Activated CD4-positive, alpha-beta memory T cell treated with anti-CD3 and anti-CD28 coated beads for 36 hours (primary cell): ENCODE measurements at regions not wholly inside any gene's neighbourhood (a gene's known extent, or its start where the extent isn't known, plus 50 kb on each side); places are given as distances from the start of the nearest gene placed in this dataset.

Source experiments
- CTCF ChIA-PET: fragments of 350-600 bp; sonication (Branson Sonifier 250); formaldehyde crosslinking; loops from one replicate; lab custom pipeline; 2021; ENCODE audit warnings: antibody characterized with exemption, inconsistent platforms; lab: Charles Lee
- POLR2A ChIA-PET: fragments of 350-600 bp; sonication (Branson Sonifier 250); formaldehyde crosslinking; loops from one replicate; lab custom pipeline; 2021; ENCODE audit warnings: antibody characterized with exemption; lab: Charles Lee
- DNase-seq: peaks from one replicate; pipeline ENCODE4 v3.0.0-alpha.2; 2020
- H3K27ac Mint-ChIP-seq: one replicate; pipeline ENCODE4 v1.8.0; 2021; ENCODE audit warnings: mixed read lengths
- H3K27me3 Mint-ChIP-seq: one replicate; pipeline ENCODE4 v1.8.0; 2021; ENCODE audit warnings: mixed read lengths
- H3K36me3 Mint-ChIP-seq: one replicate; pipeline ENCODE4 v1.8.0; 2021; ENCODE audit warnings: mixed read lengths
- H3K4me1 Mint-ChIP-seq: one replicate; pipeline ENCODE4 v1.8.0; 2021; ENCODE audit warnings: low read depth, mixed read lengths
- H3K4me3 Mint-ChIP-seq: one replicate; pipeline ENCODE4 v1.8.0; 2021; ENCODE audit warnings: mild to moderate bottlenecking, mixed read lengths
- H3K9me3 Mint-ChIP-seq: one replicate; pipeline ENCODE4 v1.8.0; 2021; ENCODE audit warnings: mixed read lengths
- intact Hi-C: fragments of 100-400 bp; cut with micrococcal nuclease; formaldehyde crosslinking; loops from one replicate; pipeline ENCODE4 v1.15.1; 2023

GRCh38 chr4:108567831-108568230 is 52.5 kb upstream of the RPL34 start:
- DNase-seq, result no peak
- H3K4me1 Mint-ChIP-seq, result peaks cover 7% of the 10 kb centered on the region
- H3K4me3 Mint-ChIP-seq, result no peak overlapping the region
- POLR2A ChIA-PET, result no interaction called here
- intact Hi-C loops, result no loop called here
- H3K36me3 Mint-ChIP-seq, result no peaks in the 10 kb centered on the region
- H3K27me3 Mint-ChIP-seq, result no peaks in the 10 kb centered on the region
- no peaks in the 10 kb centered on the region for H3K9me3 Mint-ChIP-seq
- no peak overlapping the region for H3K27ac Mint-ChIP-seq
- CTCF ChIA-PET, result interaction anchor here (0.6 to 1.4 kb wide), 2 partner anchors 118 to 538 kb away, joined by 3 to 4 read pairs; no protein-coding TSS in a partner anchor

GRCh38 chr4:108561116-108561515 is 59.3 kb upstream of the RPL34 start:
- no peaks in the 10 kb centered on the region for H3K27me3 Mint-ChIP-seq
- no peaks in the 10 kb centered on the region for H3K9me3 Mint-ChIP-seq
- H3K27ac Mint-ChIP-seq, result no peak overlapping the region
- intact Hi-C loops, result no loop called here
- CTCF ChIA-PET, result interaction anchor here (3.6 kb wide), 1 partner anchor 12 kb away, joined by 12 read pairs; no protein-coding TSS in a partner anchor
- H3K4me1 Mint-ChIP-seq, result no peaks in the 10 kb centered on the region
- H3K4me3 Mint-ChIP-seq, result no peak overlapping the region
- H3K36me3 Mint-ChIP-seq, result no peaks in the 10 kb centered on the region
- POLR2A ChIA-PET, result no interaction called here
- no peak for DNase-seq

- POLR2A ChIA-PET, result no interaction called here
- no peak for DNase-seq
- Mint-ChIP-seq H3K4me3 (no peak overlapping the region), H3K9me3 (no peaks in the 10 kb centered on the region), H3K4me1 (no peaks in the 10 kb centered on the region), H3K27me3 (no peaks in the 10 kb centered on the region), H3K36me3 (no peaks in the 10 kb centered on the region), H3K27ac (no peak overlapping the region)
- intact Hi-C loops, result no loop called here
- CTCF ChIA-PET, result interaction anchor here (0.9 to 3.6 kb wide), 2 partner anchors 10 to 12 kb away, joined by 3 to 12 read pairs; no protein-coding TSS in a partner anchor
These were observed 59.8 kb upstream of the RPL34 start for GRCh38 chr4:108560616-108561015.

GRCh38 chr4:108559911-108560310 is 60.5 kb upstream of the RPL34 start:
- H3K9me3 Mint-ChIP-seq, result no peaks in the 10 kb centered on the region
- POLR2A ChIA-PET, result no interaction called here
- H3K4me1 Mint-ChIP-seq, result no peaks in the 10 kb centered on the region
- no peaks in the 10 kb centered on the region for H3K27me3 Mint-ChIP-seq
- intact Hi-C loops, result no loop called here
- no peak for DNase-seq
- no peak overlapping the region for H3K4me3 Mint-ChIP-seq
- CTCF ChIA-PET, result interaction anchor here (0.9 kb wide), 2 partner anchors 11 to 541 kb away, joined by 3 read pairs; no protein-coding TSS in a partner anchor
- H3K27ac Mint-ChIP-seq, result no peak overlapping the region
- H3K36me3 Mint-ChIP-seq, result no peaks in the 10 kb centered on the region

- no peaks in the 10 kb centered on the region for H3K36me3 Mint-ChIP-seq
- ChIA-PET POLR2A (no interaction called here), CTCF (interaction anchor here (0.7 to 0.9 kb wide), 2 partner anchors 26 to 540 kb away, joined by 3 to 4 read pairs; no protein-coding TSS in a partner anchor)
- H3K9me3 Mint-ChIP-seq, result no peaks in the 10 kb centered on the region
- no peaks in the 10 kb centered on the region for H3K27me3 Mint-ChIP-seq
- no peak overlapping the region for H3K27ac Mint-ChIP-seq
- no peak for DNase-seq
- no peak overlapping the region for H3K4me3 Mint-ChIP-seq
- no peaks in the 10 kb centered on the region for H3K4me1 Mint-ChIP-seq
- intact Hi-C loops, result no loop called here
These were observed 61.1 kb upstream of the RPL34 start for GRCh38 chr4:108559068-108559793.

GRCh38 chr4:108556588-108557200 is 63.7 kb upstream of the RPL34 start:
- POLR2A ChIA-PET, result no interaction called here
- no peaks in the 10 kb centered on the region for H3K9me3 Mint-ChIP-seq
- intact Hi-C loops, result no loop called here
- no peaks in the 10 kb centered on the region for H3K4me1 Mint-ChIP-seq
- CTCF ChIA-PET, result no interaction called here
- no peak overlapping the region for H3K4me3 Mint-ChIP-seq
- no peaks in the 10 kb centered on the region for H3K27me3 Mint-ChIP-seq
- H3K27ac Mint-ChIP-seq, result no peak overlapping the region
- no peak for DNase-seq
- H3K36me3 Mint-ChIP-seq, result no peaks in the 10 kb centered on the region

- Mint-ChIP-seq H3K4me3 (no peak overlapping the region), H3K27me3 (no peaks in the 10 kb centered on the region), H3K9me3 (no peaks in the 10 kb centered on the region), H3K4me1 (no peaks in the 10 kb centered on the region), H3K27ac (no peak overlapping the region), H3K36me3 (no peaks in the 10 kb centered on the region)
- no peak for DNase-seq
- ChIA-PET POLR2A (no interaction called here), CTCF (interaction anchor here (0.6 kb wide), 1 partner anchor 1422 kb away, joined by 3 read pairs; no protein-coding TSS in a partner anchor)
- intact Hi-C loops, result no loop called here
These were observed 64.2 kb upstream of the RPL34 start for GRCh38 chr4:108556166-108556565.

- no peak overlapping the region for H3K27ac Mint-ChIP-seq
- H3K27me3 Mint-ChIP-seq, result no peaks in the 10 kb centered on the region
- ChIA-PET POLR2A (no interaction called here), CTCF (interaction anchor here (0.6 kb wide), 2 partner anchors 17 to 1422 kb away, joined by 3 read pairs; no protein-coding TSS in a partner anchor)
- H3K4me1 Mint-ChIP-seq, result no peaks in the 10 kb centered on the region
- H3K9me3 Mint-ChIP-seq, result no peaks in the 10 kb centered on the region
- DNase-seq, result no peak
- intact Hi-C loops, result no loop called here
- no peak overlapping the region for H3K4me3 Mint-ChIP-seq
- no peaks in the 10 kb centered on the region for H3K36me3 Mint-ChIP-seq
These were observed 64.7 kb upstream of the RPL34 start for GRCh38 chr4:108555701-108556100.

GRCh38 chr4:108547682-108548081 is 72.7 kb upstream of the RPL34 start:
- no peak overlapping the region for H3K4me3 Mint-ChIP-seq
- DNase-seq, result no peak
- H3K9me3 Mint-ChIP-seq, result peaks cover 24% of the 10 kb centered on the region
- CTCF ChIA-PET, result no interaction called here
- intact Hi-C loops, result no loop called here
- no peaks in the 10 kb centered on the region for H3K4me1 Mint-ChIP-seq
- no peaks in the 10 kb centered on the region for H3K27me3 Mint-ChIP-seq
- no peak overlapping the region for H3K27ac Mint-ChIP-seq
- POLR2A ChIA-PET, result no interaction called here
- H3K36me3 Mint-ChIP-seq, result peaks cover 14% of the 10 kb centered on the region

GRCh38 chr4:108546728-108547127 is 73.6 kb upstream of the RPL34 start:
- H3K9me3 Mint-ChIP-seq, result peaks cover 24% of the 10 kb centered on the region
- H3K4me1 Mint-ChIP-seq, result no peaks in the 10 kb centered on the region
- H3K4me3 Mint-ChIP-seq, result no peak overlapping the region
- CTCF ChIA-PET, result no interaction called here
- POLR2A ChIA-PET, result no interaction called here
- H3K27me3 Mint-ChIP-seq, result no peaks in the 10 kb centered on the region
- DNase-seq, result no peak
- intact Hi-C loops, result no loop called here
- H3K27ac Mint-ChIP-seq, result no peak overlapping the region
- peaks cover 14% of the 10 kb centered on the region for H3K36me3 Mint-ChIP-seq

- CTCF ChIA-PET, result no interaction called here
- H3K27me3 Mint-ChIP-seq, result no peaks in the 10 kb centered on the region
- H3K27ac Mint-ChIP-seq, result no peak overlapping the region
- intact Hi-C loops, result no loop called here
- POLR2A ChIA-PET, result no interaction called here
- H3K4me1 Mint-ChIP-seq, result peaks cover 7% of the 10 kb centered on the region
- no peak overlapping the region for H3K4me3 Mint-ChIP-seq
- DNase-seq, result no peak
- peaks cover 14% of the 10 kb centered on the region for H3K36me3 Mint-ChIP-seq
- H3K9me3 Mint-ChIP-seq, result peaks cover 24% of the 10 kb centered on the region
These were observed 75.9 kb upstream of the RPL34 start for GRCh38 chr4:108544481-108544880.

- H3K27me3 Mint-ChIP-seq, result no peaks in the 10 kb centered on the region
- H3K36me3 Mint-ChIP-seq, result peaks cover 8% of the 10 kb centered on the region
- peaks cover 15% of the 10 kb centered on the region for H3K9me3 Mint-ChIP-seq
These were observed 76.9 kb upstream of the RPL34 start for GRCh38 chr4:108543359-108543968.

More at GRCh38 chr4:108543359-108543968, 76.9 kb upstream of the RPL34 start:
- H3K27ac Mint-ChIP-seq, result no peak overlapping the region
- H3K4me3 Mint-ChIP-seq, result no peak overlapping the region
- H3K4me1 Mint-ChIP-seq, result peaks cover 7% of the 10 kb centered on the region
- ChIA-PET POLR2A (no interaction called here), CTCF (no interaction called here)
- DNase-seq, result no peak
- intact Hi-C loops, result no loop called here
